ENCODE measurements at regions not wholly inside any gene's neighbourhood (a gene's known extent, or its start where the extent isn't known, plus 50 kb on each side); places are given as distances from the start of the nearest gene placed in this dataset.

DNA sequence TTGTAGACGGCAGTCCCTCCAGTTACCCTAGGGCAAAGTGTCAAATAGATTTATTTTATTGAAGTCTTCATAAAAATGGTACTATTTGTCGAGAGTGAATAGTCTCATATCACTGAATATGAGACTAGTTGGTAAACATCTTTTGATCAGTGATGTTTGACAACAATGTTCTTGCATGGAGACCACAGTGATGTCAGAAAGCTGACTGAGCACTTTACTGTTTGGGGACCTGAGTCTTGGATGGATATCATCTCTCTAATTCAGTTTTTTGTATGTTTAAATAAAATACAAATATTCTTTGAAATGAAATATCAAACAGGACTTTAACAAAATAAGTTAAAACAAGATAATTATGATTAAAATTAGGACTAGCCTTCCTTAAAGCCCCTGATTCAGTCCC, 1315.4 kb upstream of the NRXN1 start:
- Histone ChIP-seq H3K9me3 (ENCODE audit: control insufficient read depth, low read length) (no peaks in the 10 kb centered on the region), H3K27me3 (ENCODE audit: control insufficient read depth, insufficient read depth, low read length) (no peaks in the 10 kb centered on the region), H3K79me2 (no peaks in the 10 kb centered on the region), H3K9ac (no peak overlapping the region), H3K4me1 (no peaks in the 10 kb centered on the region), H3K4me3 (ENCODE audit: low read depth, low read length) (no peak overlapping the region), H3K36me3 (ENCODE audit: control insufficient read depth, insufficient read depth, low read length) (no peaks in the 10 kb centered on the region), H3K27ac (no peak overlapping the region), H2AFZ (no peak overlapping the region), H3K4me2 (ENCODE audit: low read length) (no peak overlapping the region)
- TF ChIP-seq, protein P1, sequence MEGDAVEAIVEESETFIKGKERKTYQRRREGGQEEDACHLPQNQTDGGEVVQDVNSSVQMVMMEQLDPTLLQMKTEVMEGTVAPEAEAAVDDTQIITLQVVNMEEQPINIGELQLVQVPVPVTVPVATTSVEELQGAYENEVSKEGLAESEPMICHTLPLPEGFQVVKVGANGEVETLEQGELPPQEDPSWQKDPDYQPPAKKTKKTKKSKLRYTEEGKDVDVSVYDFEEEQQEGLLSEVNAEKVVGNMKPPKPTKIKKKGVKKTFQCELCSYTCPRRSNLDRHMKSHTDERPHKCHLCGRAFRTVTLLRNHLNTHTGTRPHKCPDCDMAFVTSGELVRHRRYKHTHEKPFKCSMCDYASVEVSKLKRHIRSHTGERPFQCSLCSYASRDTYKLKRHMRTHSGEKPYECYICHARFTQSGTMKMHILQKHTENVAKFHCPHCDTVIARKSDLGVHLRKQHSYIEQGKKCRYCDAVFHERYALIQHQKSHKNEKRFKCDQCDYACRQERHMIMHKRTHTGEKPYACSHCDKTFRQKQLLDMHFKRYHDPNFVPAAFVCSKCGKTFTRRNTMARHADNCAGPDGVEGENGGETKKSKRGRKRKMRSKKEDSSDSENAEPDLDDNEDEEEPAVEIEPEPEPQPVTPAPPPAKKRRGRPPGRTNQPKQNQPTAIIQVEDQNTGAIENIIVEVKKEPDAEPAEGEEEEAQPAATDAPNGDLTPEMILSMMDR (IDR thresholded peaks at IDR 0.05): no peak

DNA sequence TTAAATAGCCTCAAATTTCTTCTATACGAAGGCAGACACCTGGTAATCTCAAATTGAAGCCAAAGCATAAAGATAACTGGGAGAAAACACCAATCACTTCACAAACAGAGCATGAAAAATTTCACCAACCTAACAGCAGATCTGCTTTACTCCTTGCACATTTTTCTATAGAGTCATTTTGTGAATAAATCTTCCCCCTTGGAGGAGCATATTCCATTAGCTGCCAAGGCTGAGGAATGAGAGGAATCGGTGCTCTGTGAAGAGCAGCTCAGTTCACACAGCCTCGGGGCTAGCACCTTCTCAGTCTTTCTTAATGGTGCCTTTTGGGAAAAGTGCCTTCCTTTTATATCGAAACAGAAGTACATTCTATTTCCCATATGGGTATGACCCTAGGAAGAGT, 1313.7 kb upstream of the NRXN1 start:
- Histone ChIP-seq H3K27ac (no peak overlapping the region), H3K4me3 (ENCODE audit: low read depth, low read length) (no peak overlapping the region), H3K4me2 (ENCODE audit: low read length) (no peak overlapping the region), H3K9me3 (ENCODE audit: control insufficient read depth, low read length) (no peaks in the 10 kb centered on the region), H2AFZ (no peak overlapping the region), H3K9ac (no peak overlapping the region), H3K27me3 (ENCODE audit: control insufficient read depth, insufficient read depth, low read length) (no peaks in the 10 kb centered on the region), H3K79me2 (no peaks in the 10 kb centered on the region), H3K4me1 (no peaks in the 10 kb centered on the region), H3K36me3 (ENCODE audit: control insufficient read depth, insufficient read depth, low read length) (no peaks in the 10 kb centered on the region)
- TF ChIP-seq, protein P1 (IDR thresholded peaks at IDR 0.05): no peak

DNA sequence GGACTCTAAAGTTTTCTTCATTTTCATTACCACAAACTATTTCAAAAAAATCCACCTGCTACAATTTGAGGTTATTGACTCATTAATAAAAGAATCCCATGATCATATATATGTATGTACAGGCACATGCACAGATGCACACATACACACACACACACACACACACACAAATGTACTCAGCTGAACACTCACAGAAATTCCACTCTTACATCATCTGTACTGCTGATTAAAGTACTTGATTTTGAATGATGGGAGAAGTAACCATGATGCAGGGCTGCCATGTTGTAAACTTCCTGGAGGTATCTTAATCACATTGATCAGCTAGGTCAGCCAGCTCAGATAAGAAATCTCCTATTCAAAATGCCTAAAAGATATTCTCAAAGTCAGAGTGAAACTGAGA, 1313.2 kb upstream of the NRXN1 start:
- no peak overlapping the region for H3K4me2 ChIP-seq (ENCODE audit: low read length)
- no peak overlapping the region for H3K27ac ChIP-seq
- no peaks in the 10 kb centered on the region for H3K9me3 ChIP-seq (ENCODE audit: control insufficient read depth, low read length)
- H3K4me1 ChIP-seq: no peaks in the 10 kb centered on the region
- TF ChIP-seq, protein P1 (IDR thresholded peaks at IDR 0.05): no peak
- no peaks in the 10 kb centered on the region for H3K27me3 ChIP-seq (ENCODE audit: control insufficient read depth, insufficient read depth, low read length)
- H2AFZ ChIP-seq: no peak overlapping the region
- no peak overlapping the region for H3K9ac ChIP-seq
- H3K36me3 ChIP-seq (ENCODE audit: control insufficient read depth, insufficient read depth, low read length): no peaks in the 10 kb centered on the region
- no peaks in the 10 kb centered on the region for H3K79me2 ChIP-seq
- H3K4me3 ChIP-seq (ENCODE audit: low read depth, low read length): no peak overlapping the region

DNA sequence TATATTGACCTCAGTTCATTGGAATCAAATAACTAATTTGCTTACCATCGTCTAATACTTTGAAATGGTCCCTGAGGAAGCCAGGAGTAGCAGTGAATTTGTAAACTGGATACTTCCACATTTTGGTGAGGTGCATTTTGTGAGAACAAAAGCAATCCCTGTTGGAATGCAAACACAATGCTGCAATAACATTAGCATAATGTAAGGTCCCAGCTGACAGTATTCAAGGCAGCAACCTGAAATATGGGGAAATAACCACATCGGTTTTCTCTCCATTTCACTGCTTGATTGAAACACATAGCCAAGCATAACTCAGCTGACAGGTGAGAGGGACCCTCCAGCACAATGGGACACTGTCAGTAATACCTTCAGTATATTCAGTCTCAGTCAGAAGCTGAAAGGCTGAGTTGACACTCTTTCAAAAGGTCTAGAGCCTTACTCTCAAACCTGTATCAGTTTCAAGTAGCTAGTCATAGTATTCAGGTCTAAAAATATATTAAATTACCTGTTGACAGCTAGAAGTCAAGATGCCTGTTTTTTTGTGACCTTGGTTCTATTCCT, 1311.9 kb upstream of the NRXN1 start:
- Histone ChIP-seq H3K27me3 (ENCODE audit: control insufficient read depth, insufficient read depth, low read length) (no peaks in the 10 kb centered on the region), H3K27ac (no peak overlapping the region), H3K4me1 (no peaks in the 10 kb centered on the region), H2AFZ (no peak overlapping the region), H3K9ac (no peak overlapping the region), H3K4me3 (ENCODE audit: low read depth, low read length) (no peak overlapping the region), H3K4me2 (ENCODE audit: low read length) (no peak overlapping the region), H3K9me3 (ENCODE audit: control insufficient read depth, low read length) (no peaks in the 10 kb centered on the region), H3K79me2 (no peaks in the 10 kb centered on the region), H3K36me3 (ENCODE audit: control insufficient read depth, insufficient read depth, low read length) (no peaks in the 10 kb centered on the region)
- TF ChIP-seq, protein P1 (IDR thresholded peaks at IDR 0.05): no peak

DNA sequence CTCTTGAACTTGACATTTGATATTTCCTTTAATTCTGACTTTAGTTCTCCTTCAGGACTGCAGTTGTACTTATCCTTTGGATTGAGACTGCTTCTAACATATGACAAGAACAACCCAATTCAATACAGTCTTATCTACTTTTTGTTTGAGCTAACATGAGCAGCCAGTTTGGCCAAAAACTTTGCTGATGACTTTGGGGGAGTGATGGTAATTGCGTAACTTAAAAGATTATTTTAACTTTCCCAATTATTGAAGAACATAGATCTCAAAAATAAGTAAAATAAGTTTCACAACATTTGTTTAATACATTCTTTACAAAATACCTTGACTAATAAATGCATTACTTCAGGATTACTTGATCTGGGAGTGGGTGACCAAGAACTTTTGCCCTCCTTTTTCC, 1311.1 kb upstream of the NRXN1 start:
- Histone ChIP-seq H2AFZ (no peak overlapping the region), H3K4me2 (ENCODE audit: low read length) (no peak overlapping the region), H3K79me2 (no peaks in the 10 kb centered on the region), H3K27ac (no peak overlapping the region), H3K4me1 (no peaks in the 10 kb centered on the region), H3K27me3 (ENCODE audit: control insufficient read depth, insufficient read depth, low read length) (no peaks in the 10 kb centered on the region), H3K4me3 (ENCODE audit: low read depth, low read length) (no peak overlapping the region), H3K9me3 (ENCODE audit: control insufficient read depth, low read length) (no peaks in the 10 kb centered on the region), H3K9ac (no peak overlapping the region), H3K36me3 (ENCODE audit: control insufficient read depth, insufficient read depth, low read length) (no peaks in the 10 kb centered on the region)
- TF ChIP-seq, protein P1 (IDR thresholded peaks at IDR 0.05): no peak

Measured in parathyroid adenoma (tissue), 2 donors.